GM19035 (cell line): ENCODE measurements at regions not wholly inside any gene's neighbourhood (a gene's known extent, or its start where the extent isn't known, plus 50 kb on each side); places are given as distances from the start of the nearest gene placed in this dataset.
A peak's percentile ranks its signal among the peaks of the same experiment; 100 is the strongest.
"Not testable (repeated sequence)": the region's sequence is repeated elsewhere in the genome, so short reads cannot be mapped to it uniquely, and the experiment has no call there.

Source experiments
- ATAC-seq: cut with Tn5 transposase; IDR thresholded peaks from one replicate; pipeline ENCODE4 v1.9.1; 2021; ENCODE audit not compliant: unreplicated experiment

DNA sequence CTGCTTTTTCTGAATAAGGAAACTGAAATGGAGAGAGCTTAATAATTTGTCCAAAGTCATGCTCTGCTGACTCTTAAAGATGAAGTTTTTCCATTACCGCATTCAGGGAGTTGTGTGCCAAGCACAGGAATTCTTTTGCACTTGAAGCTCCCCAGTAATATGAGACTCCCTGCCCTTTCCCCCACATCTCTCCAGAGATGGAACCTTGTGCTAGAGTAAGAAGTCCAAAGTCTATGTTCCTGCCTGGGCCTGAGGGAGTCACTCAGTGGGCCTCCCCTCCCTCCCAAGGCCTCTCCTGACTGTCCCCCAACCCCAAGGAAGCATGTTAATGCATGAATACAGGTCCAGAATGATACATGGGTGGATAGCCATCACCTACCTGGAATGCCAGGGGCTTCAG lies 173.3 kb upstream of the SEMA6A start:
- no peak for ATAC-seq

DNA sequence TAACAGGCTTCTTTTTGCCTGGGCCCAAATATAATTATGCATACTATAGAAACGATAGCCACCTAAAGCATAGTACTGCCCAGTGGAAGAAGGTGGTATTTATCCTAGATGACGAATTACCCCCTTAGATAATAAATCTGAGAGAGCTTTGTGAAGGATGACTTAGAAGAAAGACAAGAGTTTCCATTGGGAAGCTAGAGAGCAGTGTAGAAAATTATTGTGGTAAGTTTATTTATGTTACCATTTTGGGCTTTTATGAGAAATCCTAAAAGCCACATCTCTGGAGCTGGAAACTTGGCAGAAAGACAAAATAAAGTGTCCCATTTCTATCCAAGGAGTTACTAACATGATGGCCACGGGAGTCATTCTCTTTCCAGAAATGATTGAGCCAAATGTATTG lies 172.0 kb upstream of the SEMA6A start:
- no peak for ATAC-seq

DNA sequence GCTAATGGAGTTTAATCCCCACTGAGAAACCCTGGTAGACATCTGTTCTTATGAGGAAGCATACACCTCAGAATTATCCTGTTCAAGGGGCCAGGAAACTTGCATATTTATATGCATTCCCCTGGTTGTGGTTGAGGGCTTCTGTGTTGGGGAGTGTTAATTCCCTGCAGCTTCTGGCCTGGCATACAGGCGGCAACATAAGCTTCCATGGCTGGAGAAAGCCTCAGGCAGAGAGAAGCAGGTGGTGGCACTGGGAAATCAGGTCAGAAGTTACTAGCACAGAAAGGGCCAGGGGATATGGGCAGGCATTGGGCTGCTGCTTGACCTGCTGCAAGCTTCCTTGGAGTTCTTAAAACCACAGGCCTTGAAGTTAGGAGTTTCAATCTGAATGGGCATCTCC lies 166.1 kb upstream of the SEMA6A start:
- ATAC-seq, result no peak

DNA sequence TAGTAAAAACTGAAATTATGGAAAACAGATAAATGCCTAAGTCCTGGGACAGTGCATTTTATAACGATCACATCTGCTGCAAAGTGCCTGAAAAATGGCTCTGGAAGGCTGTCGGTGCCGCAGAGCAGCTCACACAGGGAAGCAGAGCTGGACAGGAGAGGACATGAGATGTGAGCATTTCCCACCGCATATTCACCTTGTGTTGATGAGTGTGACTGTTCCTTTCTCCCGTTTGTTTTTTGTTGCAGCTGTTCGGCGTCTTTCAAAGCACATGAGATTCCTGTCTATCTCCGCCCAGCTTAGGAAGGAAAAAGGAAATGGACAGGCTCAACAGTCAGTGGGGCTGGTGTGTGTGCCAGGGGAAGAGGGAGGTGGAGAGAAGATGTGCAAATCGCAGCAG lies 164.9 kb upstream of the SEMA6A start:
- ATAC-seq, result no peak

DNA sequence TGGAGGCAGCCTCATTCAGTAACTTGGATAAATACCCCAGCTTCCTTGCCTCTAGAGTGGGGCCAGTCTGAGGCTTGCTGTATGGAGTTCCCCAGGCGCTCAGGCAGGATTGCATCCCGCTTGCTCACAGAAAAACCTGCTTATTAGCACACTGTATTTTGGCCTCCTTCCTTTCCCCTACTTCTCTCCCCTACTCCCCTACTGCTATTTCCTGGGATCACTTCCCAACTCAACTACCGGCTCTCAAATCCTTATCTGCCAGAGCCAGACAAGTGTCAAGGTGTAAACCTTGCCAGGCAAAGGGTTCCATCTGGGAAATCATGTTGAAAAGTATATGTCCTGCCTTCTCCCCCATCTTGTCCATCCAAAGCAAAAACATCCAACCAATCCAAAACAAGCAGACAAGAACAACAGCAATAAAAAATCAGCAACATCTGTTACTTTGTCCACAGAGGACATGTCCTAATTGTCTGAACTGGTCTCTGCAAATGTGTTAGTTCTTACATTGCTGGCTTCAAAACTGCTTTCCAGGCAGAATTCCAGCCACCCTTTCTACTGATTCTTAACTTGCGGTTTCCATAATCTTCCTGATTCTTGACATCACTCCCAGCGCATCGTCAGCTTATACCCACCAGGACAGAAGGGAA lies 164.1 kb upstream of the SEMA6A start:
- no peak for ATAC-seq

DNA sequence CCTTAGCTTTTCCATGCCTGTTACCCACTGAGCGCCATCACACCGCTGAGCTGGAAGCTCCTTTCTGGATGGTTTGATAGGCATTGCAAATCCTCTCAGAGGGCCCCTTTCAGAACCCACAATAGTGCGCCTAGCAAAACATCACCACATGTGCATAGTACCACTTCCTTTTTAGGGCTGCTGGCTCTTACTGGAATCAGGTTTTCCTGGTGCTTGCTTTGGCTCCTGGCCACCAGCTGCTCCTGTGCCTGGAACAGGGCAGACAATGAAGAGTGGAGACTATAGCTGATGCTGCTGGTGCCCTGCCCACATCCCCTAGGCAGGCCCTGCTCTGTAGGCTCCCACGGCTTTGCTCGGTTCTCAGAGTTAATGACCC lies 163.6 kb upstream of the SEMA6A start:
- ATAC-seq, result no peak

DNA sequence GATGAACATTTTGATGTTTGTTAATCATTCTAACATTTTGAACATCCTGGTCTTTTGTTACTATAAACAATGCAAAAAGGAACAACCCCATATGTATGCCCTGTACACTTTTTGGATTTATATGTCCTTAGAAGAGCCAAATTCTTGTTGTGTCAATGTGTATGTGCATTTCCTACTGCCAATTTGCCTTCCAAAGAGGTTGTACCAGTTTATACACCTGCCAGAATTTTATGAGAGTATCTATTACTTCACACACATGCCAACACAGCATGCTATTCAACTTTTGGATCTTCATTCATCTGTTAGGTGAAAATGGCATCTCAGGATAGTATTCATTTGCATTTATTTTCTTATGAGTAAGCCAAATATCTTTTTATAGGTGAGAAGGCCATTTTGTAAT lies 162.0 kb upstream of the SEMA6A start:
- ATAC-seq, result no peak

DNA sequence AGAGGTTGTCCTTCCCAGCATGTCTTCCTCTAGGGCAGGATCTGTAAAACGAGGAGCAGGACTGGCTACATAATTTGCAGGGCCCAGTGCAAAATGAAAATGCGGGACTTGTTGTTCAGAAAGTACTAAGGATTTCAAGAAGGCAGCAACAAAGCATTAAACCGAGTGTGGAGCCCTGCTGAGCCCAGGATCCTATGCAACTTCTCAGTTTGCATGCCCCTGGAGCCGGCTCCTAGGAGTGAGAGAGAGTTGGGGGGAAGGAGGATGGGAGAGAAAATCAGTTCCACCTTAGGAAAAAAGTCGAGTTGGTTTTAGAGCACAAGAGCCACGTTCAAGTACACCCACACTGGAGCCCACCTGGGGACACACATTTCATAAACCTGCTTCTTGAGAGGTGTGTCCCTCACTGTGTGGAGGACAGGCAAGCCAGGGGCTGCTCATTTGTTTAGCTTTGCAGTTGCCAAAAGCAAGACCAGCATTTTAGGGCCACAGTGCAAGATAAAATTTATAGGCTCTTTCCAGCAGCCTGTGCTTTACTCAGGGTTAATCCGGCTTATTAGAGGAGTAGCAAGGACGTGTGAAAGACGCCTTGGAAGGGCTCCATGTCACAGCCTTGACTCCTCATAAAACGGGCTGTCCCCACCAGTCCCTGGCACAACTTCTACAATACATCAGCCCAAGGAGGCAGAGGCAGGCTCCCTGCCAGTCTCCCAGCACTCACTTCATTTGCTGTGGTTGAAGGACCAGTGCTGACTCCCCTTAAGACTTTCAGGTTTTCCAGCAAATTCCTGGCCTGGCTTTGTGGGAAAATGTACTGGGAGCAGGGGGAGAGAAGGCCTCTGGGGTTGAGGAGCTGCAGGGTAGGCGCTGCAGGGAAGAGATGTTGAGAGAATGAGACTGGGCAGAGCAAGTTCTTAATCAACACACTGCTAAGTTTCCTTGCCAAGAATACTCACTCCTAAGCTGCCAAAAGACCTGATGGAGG lies 159.7 kb upstream of the SEMA6A start:
- ATAC-seq, result no peak

DNA sequence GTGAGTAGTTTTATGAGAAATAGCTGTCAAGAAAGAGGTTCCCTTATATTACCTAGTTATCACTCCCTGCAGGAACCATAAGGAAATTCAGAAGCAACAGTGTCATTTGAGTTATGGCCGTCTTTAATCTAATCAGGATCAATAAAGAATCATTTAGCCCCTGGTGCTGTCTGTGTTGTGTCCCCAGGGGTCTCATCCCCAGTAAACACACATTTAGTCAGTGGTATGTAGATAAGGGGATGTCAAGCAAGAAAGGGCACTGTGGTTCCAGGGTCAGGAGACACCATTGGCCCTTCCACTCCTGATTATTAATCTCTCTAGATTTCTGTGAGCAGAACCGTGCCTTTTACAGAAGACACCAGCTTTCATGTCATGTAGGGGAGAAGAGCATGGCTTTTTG lies 158.0 kb upstream of the SEMA6A start:
- no peak for ATAC-seq

DNA sequence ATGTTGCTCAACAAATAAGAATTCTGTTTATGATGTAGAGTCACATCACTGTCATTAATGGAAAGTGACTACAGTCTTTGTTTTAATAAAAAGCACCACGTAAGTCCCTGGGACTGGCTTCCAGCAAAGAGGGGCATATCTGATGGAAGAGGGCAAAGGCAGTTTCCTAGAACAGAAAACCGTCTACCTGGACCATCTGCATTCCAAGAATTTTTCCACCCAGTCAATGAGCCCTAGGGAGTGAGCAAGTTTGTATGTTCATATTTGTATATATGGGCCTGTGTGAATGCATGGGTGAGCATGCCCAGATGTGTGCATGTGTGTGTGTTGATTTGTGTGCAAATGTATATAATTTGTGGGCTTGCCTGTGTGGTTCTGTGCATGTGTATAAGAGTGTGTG lies 156.8 kb upstream of the SEMA6A start:
- ATAC-seq, result no peak

DNA sequence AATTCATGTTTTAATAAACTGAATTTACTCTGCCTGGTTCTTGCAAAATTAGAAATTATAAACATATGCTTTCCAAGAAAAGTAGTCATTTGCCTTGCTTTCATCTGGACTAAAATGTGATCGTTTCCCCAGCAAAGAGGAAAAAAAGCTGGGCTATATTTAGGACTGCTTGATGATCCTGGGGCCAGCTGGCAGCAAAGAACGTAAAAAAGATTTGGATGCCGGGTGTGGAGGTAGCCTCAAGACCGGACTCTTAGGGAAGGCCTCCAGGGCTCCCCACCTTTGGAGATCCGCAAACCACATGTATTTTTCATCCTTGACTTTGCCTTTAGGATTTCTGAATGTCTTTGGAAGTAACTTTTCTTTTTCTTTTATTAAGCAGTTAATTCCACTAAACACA lies 156.1 kb upstream of the SEMA6A start:
- no peak for ATAC-seq

DNA sequence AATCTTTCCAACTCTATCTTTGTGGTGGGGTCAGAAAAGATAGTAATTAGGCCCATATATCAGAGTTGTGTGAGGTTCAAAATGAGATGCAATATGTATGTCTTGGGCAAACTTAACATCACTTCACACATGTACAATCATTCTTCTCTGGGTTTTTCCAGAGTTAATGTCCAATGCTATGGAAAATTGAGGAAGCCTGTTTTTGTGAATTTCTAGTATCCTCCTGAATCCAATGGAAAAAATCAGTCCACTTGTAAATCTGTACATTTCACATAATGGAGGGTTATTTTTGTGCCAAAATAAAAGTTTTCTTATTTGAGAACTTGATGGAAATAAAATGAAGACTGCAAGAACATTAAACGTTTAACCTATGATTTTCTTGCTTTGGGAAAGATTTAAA lies 155.6 kb upstream of the SEMA6A start:
- ATAC-seq, result no peak

DNA sequence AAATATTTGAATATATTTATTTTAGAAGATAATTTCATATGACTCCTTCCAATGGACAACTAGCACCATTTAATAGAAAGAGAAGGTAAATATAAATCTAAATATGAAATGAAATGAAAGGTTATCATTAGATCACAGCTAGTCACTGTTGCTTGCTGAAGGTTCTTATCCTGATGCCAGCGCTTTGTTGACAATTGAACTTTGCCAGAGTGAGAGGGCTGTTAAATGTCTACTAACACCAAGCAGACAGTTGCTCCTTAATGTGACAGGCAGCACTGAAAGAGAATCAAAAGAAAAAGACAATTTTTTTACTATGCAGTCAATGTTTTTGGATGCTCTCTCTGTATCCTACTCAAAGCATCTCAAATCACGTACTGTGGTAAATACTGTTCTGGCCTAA lies 152.6 kb upstream of the SEMA6A start:
- no peak for ATAC-seq

DNA sequence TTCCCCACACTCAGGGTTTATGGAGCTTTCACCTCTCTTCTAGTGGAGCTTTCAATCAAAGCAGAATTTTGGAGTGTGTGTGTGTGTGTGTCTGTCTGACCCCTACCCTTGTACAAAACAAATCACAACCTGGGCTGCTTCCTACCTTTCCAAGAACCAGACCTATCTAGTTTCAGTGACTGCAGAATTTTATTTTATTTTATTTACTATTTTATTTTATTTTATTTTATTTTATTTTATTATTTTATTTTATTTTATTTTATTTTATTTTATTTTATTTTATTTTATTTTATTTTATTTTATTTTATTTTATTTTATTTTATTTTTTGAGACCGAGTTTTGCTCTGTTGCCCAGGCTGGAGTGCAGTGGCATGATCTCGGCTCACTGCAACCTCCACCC lies 151.6 kb upstream of the SEMA6A start:
- ATAC-seq, result not testable (repeated sequence)

DNA sequence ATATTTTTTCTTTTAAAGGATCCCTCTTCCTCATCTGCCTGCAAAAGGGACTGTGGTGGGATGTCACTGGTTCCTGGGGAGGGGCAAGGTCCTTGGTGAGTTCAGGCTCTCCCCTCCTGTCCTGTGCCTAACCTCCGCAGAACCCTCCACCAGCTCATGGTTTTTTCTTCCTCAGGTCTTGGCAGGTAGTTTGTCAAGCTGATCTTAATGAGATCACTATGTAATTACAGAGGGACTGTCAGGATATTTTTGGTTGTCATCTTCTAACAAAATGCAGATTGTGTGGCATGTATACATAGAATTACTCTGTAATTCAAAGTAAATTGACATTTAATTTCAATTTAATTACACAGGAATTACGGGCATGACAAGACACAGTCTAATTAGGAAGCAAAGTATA lies 150.3 kb upstream of the SEMA6A start:
- no peak for ATAC-seq

DNA sequence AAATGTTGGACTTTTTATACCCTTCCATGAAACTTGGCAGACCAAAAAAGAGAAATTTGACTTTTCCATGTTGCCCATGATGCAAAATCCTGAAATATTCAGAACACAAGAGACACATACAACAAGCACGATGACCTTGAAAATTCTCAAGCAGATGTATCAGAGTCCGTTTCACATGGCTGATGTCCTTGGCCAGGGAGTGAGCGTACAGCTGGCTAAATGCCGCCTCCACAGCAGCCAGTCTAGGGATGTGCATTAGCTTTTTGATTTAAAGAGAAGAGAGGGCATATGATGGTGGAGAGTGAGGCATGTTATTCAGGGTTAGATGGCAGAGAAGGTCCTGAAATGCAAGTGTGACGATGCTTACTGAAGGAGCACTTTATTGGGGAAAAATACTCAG lies 148.0 kb upstream of the SEMA6A start:
- ATAC-seq, result no peak

DNA sequence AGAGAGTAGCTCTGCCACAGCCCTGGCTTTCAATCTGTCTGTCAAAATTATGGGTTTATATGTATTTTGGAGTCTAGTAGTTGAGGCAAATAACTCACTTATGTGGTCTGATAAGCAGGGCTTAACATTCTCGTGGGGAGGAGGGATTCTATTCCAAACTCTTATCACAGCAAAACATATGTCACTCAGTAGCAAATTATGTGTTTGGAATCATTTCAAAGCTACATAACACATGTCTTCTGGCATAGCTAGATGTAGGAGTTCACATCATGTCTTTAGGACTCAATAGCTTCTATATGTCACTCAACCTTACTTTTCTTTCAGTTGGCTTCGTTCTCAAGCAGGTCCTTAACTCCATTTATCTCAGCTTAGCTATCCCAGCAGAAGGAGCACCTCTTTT lies 144.5 kb upstream of the SEMA6A start:
- ATAC-seq, result no peak

DNA sequence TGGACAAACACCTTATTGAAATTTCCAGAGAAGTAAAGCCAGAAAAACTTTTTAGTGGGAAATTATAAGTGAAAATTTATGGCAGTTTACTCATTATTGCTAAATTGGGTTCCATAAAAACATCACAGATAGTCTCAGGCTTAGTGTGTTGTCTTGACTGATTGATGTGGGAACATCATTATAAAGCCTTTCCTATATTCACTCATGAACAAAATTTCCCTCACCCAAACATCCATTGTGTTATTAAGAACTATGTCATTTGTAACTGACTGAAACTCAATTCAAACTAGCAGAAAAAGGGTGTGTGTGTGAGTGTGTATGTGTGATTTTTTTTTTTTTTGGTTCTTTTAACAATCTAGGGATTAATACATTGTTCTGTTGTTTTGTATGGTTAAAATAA lies 143.7 kb upstream of the SEMA6A start:
- ATAC-seq, result no peak

DNA sequence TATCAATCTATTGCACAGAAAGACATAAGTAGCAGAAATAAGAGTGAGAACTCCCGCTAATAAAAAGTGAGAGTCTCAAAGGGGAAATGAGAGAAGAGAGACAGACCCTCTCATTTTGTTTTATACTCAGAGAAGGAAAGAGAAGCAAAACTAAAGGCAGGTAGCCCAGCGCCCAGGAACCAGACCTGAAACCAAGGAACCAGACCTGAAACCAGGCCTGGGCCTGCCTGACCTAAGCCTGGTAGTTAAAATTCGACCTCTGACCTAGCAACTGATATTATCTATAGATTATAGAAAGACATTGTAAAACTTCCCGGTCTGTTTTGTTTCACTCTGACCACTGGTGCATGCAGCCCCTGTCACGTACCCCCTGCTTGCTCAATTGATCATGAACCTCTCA lies 134.5 kb upstream of the SEMA6A start:
- ATAC-seq, result no peak

DNA sequence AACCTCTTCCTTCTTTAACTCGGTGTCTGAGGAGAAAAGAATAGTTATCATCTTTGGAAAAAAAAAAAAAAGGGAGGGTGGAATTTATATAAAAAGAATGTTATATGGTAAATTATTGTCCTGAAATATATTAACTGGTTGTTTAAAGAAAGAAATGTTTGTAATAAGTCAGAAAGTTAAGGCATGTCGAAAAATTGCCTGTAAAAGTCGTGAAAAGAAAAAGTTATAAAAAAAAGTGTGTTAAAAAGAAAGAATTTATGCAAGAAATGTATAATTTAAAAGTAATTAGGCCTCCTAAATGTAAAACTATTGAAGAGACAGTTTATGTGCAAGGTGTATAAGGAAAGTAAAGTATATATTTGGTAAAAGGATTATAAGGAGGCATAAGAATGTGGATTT lies 130.5 kb upstream of the SEMA6A start:
- not testable (repeated sequence) for ATAC-seq

DNA sequence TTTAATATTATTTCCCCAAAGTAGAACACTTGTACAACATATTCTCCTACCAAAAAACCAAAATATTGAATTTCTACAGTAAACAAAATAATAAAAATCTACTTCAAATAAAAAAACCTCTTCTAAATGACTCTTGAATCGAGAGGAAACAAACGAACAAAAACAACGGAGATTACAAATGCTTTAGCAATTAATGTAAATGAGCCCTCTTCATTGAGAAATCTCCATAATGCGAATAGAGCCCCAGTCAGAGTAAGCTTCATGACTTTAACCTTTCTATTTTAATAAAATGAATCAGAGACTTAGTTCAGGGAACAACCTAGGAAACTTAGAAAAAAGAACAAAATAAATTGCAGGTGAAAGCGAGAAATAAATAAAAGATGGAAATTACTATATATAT lies 129.3 kb upstream of the SEMA6A start:
- ATAC-seq, result no peak

DNA sequence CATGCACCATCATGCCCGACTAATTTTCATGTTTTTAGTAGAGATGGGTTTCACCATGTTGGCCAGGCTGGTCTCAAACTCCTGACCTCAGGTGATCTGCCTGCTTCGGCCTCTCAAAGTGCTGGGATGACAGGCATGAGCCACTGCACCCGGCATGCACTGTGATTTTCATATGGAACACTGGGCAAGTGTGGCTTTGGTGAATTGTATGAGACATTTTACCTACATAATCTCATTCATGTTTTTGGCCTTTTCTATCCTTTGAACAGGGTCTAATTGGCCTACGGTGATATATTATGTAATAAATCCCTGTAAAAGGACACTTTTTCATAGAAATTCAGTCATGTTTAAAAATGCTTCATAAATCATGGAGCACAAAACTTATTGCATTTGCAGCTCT lies 128.7 kb upstream of the SEMA6A start:
- ATAC-seq, result no peak

DNA sequence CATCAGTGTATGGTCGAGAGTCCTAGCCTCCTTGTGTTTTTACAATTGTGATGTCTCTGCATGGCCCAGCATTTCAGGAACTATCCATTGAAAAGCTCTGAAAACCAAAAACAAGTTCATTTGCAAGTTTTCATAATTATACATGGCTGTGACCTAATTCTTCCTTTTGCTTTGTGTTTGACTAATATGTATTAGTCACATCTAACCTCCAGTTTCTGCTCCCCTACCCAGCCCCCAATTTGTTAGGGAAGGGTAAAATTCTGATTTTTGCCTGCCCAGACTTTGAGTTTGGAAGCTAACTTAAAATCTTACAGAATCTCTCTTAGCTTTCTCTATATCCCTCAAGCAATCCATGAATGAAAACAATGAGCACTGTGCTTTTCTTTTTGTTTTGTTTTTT lies 128.2 kb upstream of the SEMA6A start:
- peak; percentile 58 for ATAC-seq
